GM21526 (cell line): ENCODE measurements at regions not wholly inside any gene's neighbourhood (a gene's known extent, or its start where the extent isn't known, plus 50 kb on each side); places are given as distances from the start of the nearest gene placed in this dataset.
"Not testable (repeated sequence)": the region's sequence is repeated elsewhere in the genome, so short reads cannot be mapped to it uniquely, and the experiment has no call there.

Experiments used
- ATAC-seq: cut with Tn5 transposase; IDR thresholded peaks from one replicate; pipeline ENCODE4 v1.9.1; 2021; ENCODE audit warnings: moderate library complexity; ENCODE audit not compliant: unreplicated experiment, low FRiP score

- ATAC-seq: no peak
Measured at GRCh38 chr3:191518861-191519260, 57.9 kb downstream of the PYDC2 start.

- ATAC-seq: no peak
Measured at GRCh38 chr3:191521055-191521454, 60.1 kb downstream of the PYDC2 start.

GRCh38 chr3:191523148-191523547 is 62.2 kb downstream of the PYDC2 start:
- no peak for ATAC-seq

- no peak for ATAC-seq
Measured at GRCh38 chr3:191528589-191528988, 67.6 kb downstream of the PYDC2 start.

GRCh38 chr3:191529992-191530391 is 69.0 kb downstream of the PYDC2 start:
- ATAC-seq: no peak

- ATAC-seq: no peak
Measured at GRCh38 chr3:191531434-191531972, 70.5 kb downstream of the PYDC2 start.

GRCh38 chr3:191543018-191543417 is 82.1 kb downstream of the PYDC2 start:
- ATAC-seq: no peak

- ATAC-seq: no peak
Measured at GRCh38 chr3:191543897-191544296, 82.9 kb downstream of the PYDC2 start.

GRCh38 chr3:191549357-191549756 is 88.4 kb downstream of the PYDC2 start:
- no peak for ATAC-seq

- no peak for ATAC-seq
Measured at GRCh38 chr3:191555037-191555436, 94.1 kb downstream of the PYDC2 start.

GRCh38 chr3:191557322-191557721 is 96.4 kb downstream of the PYDC2 start:
- ATAC-seq: no peak

GRCh38 chr3:191563722-191564121 is 102.8 kb downstream of the PYDC2 start:
- ATAC-seq: no peak

- ATAC-seq: no peak
Measured at GRCh38 chr3:191566469-191566868, 105.5 kb downstream of the PYDC2 start.

- no peak for ATAC-seq
Measured at GRCh38 chr3:191568206-191568605, 107.2 kb downstream of the PYDC2 start.

- ATAC-seq: no peak
Measured at GRCh38 chr3:191592105-191592504, 131.1 kb downstream of the PYDC2 start.

GRCh38 chr3:191593486-191593885 is 132.5 kb downstream of the PYDC2 start:
- no peak for ATAC-seq

GRCh38 chr3:191615511-191615910 is 154.5 kb downstream of the PYDC2 start:
- ATAC-seq: not testable (repeated sequence)

- no peak for ATAC-seq
Measured at GRCh38 chr3:191624299-191624698, 163.3 kb downstream of the PYDC2 start.

- no peak for ATAC-seq
Measured at GRCh38 chr3:191627064-191627463, 166.1 kb downstream of the PYDC2 start.

- ATAC-seq: no peak
Measured at GRCh38 chr3:191628571-191628970, 167.6 kb downstream of the PYDC2 start.

- no peak for ATAC-seq
Measured at GRCh38 chr3:191631496-191631895, 170.5 kb downstream of the PYDC2 start.

- ATAC-seq: no peak
Measured at GRCh38 chr3:191634902-191635301, 173.9 kb downstream of the PYDC2 start.

- ATAC-seq: no peak
Measured at GRCh38 chr3:191637611-191638010, 176.6 kb downstream of the PYDC2 start.
